IPS-NIHi11 (cell line): ENCODE measurements at regions not wholly inside any gene's neighbourhood (a gene's known extent, or its start where the extent isn't known, plus 50 kb on each side); places are given as distances from the start of the nearest gene placed in this dataset.
"Not testable (repeated sequence)": the region's sequence is repeated elsewhere in the genome, so short reads cannot be mapped to it uniquely, and the experiment has no call there.

Experiments
- DNase-seq: peaks from one replicate; pipeline ENCODE4 v3.0.0; 2012; ENCODE audit warnings: mixed read lengths, low spot score

GRCh38 chr2:10183146-10183675 lies 60.7 kb downstream of the RRM2 start:
- no peak for DNase-seq

GRCh38 chr2:10184421-10184820 lies 61.9 kb downstream of the RRM2 start:
- DNase-seq, result no peak

- no peak for DNase-seq
Measured at GRCh38 chr2:10185046-10185445, 62.5 kb downstream of the RRM2 start.

GRCh38 chr2:10185755-10186154 lies 63.2 kb downstream of the RRM2 start:
- DNase-seq, result no peak

- DNase-seq, result no peak
Measured at GRCh38 chr2:10186868-10187535, 64.5 kb downstream of the RRM2 start.

- DNase-seq, result no peak
Measured at GRCh38 chr2:10187661-10188060, 65.1 kb downstream of the RRM2 start.

GRCh38 chr2:10188211-10188610 lies 65.7 kb downstream of the RRM2 start:
- DNase-seq, result no peak

- no peak for DNase-seq
Measured at GRCh38 chr2:10188729-10189305, 66.3 kb downstream of the RRM2 start.

GRCh38 chr2:10190255-10190654 lies 67.7 kb downstream of the RRM2 start:
- no peak for DNase-seq

GRCh38 chr2:10190737-10191532 lies 68.4 kb downstream of the RRM2 start:
- no peak for DNase-seq

GRCh38 chr2:10191554-10191953 lies 69.0 kb downstream of the RRM2 start:
- DNase-seq, result no peak

- no peak for DNase-seq
Measured at GRCh38 chr2:10192392-10193015, 70.0 kb downstream of the RRM2 start.

- no peak for DNase-seq
Measured at GRCh38 chr2:10193276-10193795, 70.8 kb downstream of the RRM2 start.

GRCh38 chr2:10193851-10194820 lies 71.6 kb downstream of the RRM2 start:
- DNase-seq, result no peak

GRCh38 chr2:10195278-10196109 lies 73.0 kb downstream of the RRM2 start:
- no peak for DNase-seq

GRCh38 chr2:10196110-10196892 lies 73.8 kb downstream of the RRM2 start:
- DNase-seq, result no peak

GRCh38 chr2:10196948-10197696 lies 74.6 kb downstream of the RRM2 start:
- no peak for DNase-seq

GRCh38 chr2:10197697-10198076 lies 75.1 kb downstream of the RRM2 start:
- no peak for DNase-seq

- DNase-seq, result not testable (repeated sequence)
Measured at GRCh38 chr2:10198482-10198881, 75.9 kb downstream of the RRM2 start.
